ENCODE measurements at regions not wholly inside any gene's neighbourhood (a gene's known extent, or its start where the extent isn't known, plus 50 kb on each side); places are given as distances from the start of the nearest gene placed in this dataset.

GRCh38 chr21:27082431-27083010 lies 115.6 kb upstream of the ADAMTS5 start:
- H3K9me3 Mint-ChIP-seq, result peaks cover 4% of the 10 kb centered on the region
- no peak overlapping the region for H3K4me3 Mint-ChIP-seq
- CTCF ChIA-PET, result no interaction called here
- H3K27ac Mint-ChIP-seq, result no peak overlapping the region
- no peak for DNase-seq
- H3K36me3 Mint-ChIP-seq (ENCODE audit: low read depth), result no peaks in the 10 kb centered on the region
- no peak for TF ChIP-seq CTCF (IDR thresholded peaks at IDR 0.05)
- no peaks in the 10 kb centered on the region for H3K4me1 Mint-ChIP-seq
- no peaks in the 10 kb centered on the region for H3K27me3 Mint-ChIP-seq
- POLR2A ChIA-PET, result no interaction called here
- intact Hi-C loops (cut with micrococcal nuclease), result no loop called here
- ATAC-seq (ENCODE audit: low read depth), result no peak

- H3K36me3 Mint-ChIP-seq (ENCODE audit: low read depth), result no peaks in the 10 kb centered on the region
- no peaks in the 10 kb centered on the region for H3K4me1 Mint-ChIP-seq
- H3K27ac Mint-ChIP-seq, result no peak overlapping the region
- H3K4me3 Mint-ChIP-seq, result no peak overlapping the region
- CTCF ChIA-PET, result no interaction called here
- no peaks in the 10 kb centered on the region for H3K27me3 Mint-ChIP-seq
- POLR2A ChIA-PET, result no interaction called here
- intact Hi-C loops (cut with micrococcal nuclease), result no loop called here
- ATAC-seq (ENCODE audit: low read depth) (no peak), DNase-seq (no peak)
- peaks cover 4% of the 10 kb centered on the region for H3K9me3 Mint-ChIP-seq
- no peak for TF ChIP-seq CTCF (IDR thresholded peaks at IDR 0.05)
Observed at GRCh38 chr21:27079636-27080240, 112.8 kb upstream of the ADAMTS5 start.

GRCh38 chr21:27078915-27079314 lies 112.0 kb upstream of the ADAMTS5 start:
- H3K9me3 Mint-ChIP-seq, result peaks cover 7% of the 10 kb centered on the region
- ChIA-PET POLR2A (no interaction called here), CTCF (no interaction called here)
- no peaks in the 10 kb centered on the region for H3K36me3 Mint-ChIP-seq (ENCODE audit: low read depth)
- TF ChIP-seq CTCF (IDR thresholded peaks at IDR 0.05), result no peak
- no peak overlapping the region for H3K27ac Mint-ChIP-seq
- H3K27me3 Mint-ChIP-seq, result no peaks in the 10 kb centered on the region
- H3K4me3 Mint-ChIP-seq, result no peak overlapping the region
- DNase-seq (no peak), ATAC-seq (ENCODE audit: low read depth) (no peak)
- H3K4me1 Mint-ChIP-seq, result no peaks in the 10 kb centered on the region
- intact Hi-C loops (cut with micrococcal nuclease), result no loop called here

- Mint-ChIP-seq H3K4me1 (no peaks in the 10 kb centered on the region), H3K9me3 (peaks cover 7% of the 10 kb centered on the region), H3K27ac (no peak overlapping the region), H3K27me3 (no peaks in the 10 kb centered on the region), H3K4me3 (no peak overlapping the region), H3K36me3 (ENCODE audit: low read depth) (no peaks in the 10 kb centered on the region)
- no peak for ATAC-seq (ENCODE audit: low read depth)
- POLR2A ChIA-PET, result no interaction called here
- CTCF ChIA-PET, result no interaction called here
- no peak for TF ChIP-seq CTCF (IDR thresholded peaks at IDR 0.05)
- DNase-seq, result no peak
- intact Hi-C loops (cut with micrococcal nuclease), result no loop called here
Observed at GRCh38 chr21:27077501-27077900, 110.6 kb upstream of the ADAMTS5 start.

GRCh38 chr21:27076025-27076424 lies 109.1 kb upstream of the ADAMTS5 start:
- ATAC-seq (ENCODE audit: low read depth), result no peak
- Mint-ChIP-seq H3K4me1 (no peaks in the 10 kb centered on the region), H3K27ac (no peak overlapping the region), H3K4me3 (no peak overlapping the region), H3K36me3 (ENCODE audit: low read depth) (no peaks in the 10 kb centered on the region), H3K27me3 (no peaks in the 10 kb centered on the region), H3K9me3 (peaks cover 5% of the 10 kb centered on the region)
- CTCF ChIA-PET, result interaction anchor here (0.6 kb wide), 1 partner anchor 8 kb away, joined by 3 read pairs; no protein-coding TSS in a partner anchor
- POLR2A ChIA-PET, result no interaction called here
- DNase-seq, result no peak
- intact Hi-C loops (cut with micrococcal nuclease), result no loop called here
- no peak for TF ChIP-seq CTCF (IDR thresholded peaks at IDR 0.05)

All from activated B cell treated with CpG ODN at 0.5 μM for 24 hours (primary cell).